Amygdala (tissue), 56 donors: ENCODE measurements at regions not wholly inside any gene's neighbourhood (a gene's known extent, or its start where the extent isn't known, plus 50 kb on each side); places are given as distances from the start of the nearest gene placed in this dataset.
"Not testable (repeated sequence)": the region's sequence is repeated elsewhere in the genome, so short reads cannot be mapped to it uniquely, and the experiment has no call there.

Source experiments
- DNase-seq, 56 donors: peaks; one replicate each; lab custom pipeline; 2025; lab: John Stamatoyannopoulos, UW

GRCh38 chr14:53620890-53621289 lies 335.7 kb downstream of the BMP4 start:
- no peak for DNase-seq

GRCh38 chr14:53620317-53620716 lies 336.3 kb downstream of the BMP4 start:
- DNase-seq = no peak

GRCh38 chr14:53619691-53620231 lies 336.9 kb downstream of the BMP4 start:
- DNase-seq = no peak

- not testable (repeated sequence) for DNase-seq
Observed at GRCh38 chr14:53616536-53616935, 340.1 kb downstream of the BMP4 start.

- no peak for DNase-seq
Observed at GRCh38 chr14:53615252-53615651, 341.4 kb downstream of the BMP4 start.

- DNase-seq = no peak
Observed at GRCh38 chr14:53613404-53614253, 343.0 kb downstream of the BMP4 start.

GRCh38 chr14:53610947-53611346 lies 345.7 kb downstream of the BMP4 start:
- no peak for DNase-seq

- no peak for DNase-seq
Observed at GRCh38 chr14:53609009-53609408, 347.6 kb downstream of the BMP4 start.

- DNase-seq = no peak
Observed at GRCh38 chr14:53608369-53608768, 348.3 kb downstream of the BMP4 start.

GRCh38 chr14:53606203-53606602 lies 350.4 kb downstream of the BMP4 start:
- no peak for DNase-seq

- DNase-seq = no peak
Observed at GRCh38 chr14:53605562-53605961, 351.1 kb downstream of the BMP4 start.

- DNase-seq = no peak
Observed at GRCh38 chr14:53603994-53604393, 352.6 kb downstream of the BMP4 start.

- no peak for DNase-seq
Observed at GRCh38 chr14:53601409-53601808, 355.2 kb downstream of the BMP4 start.

GRCh38 chr14:53599221-53599945 lies 357.2 kb downstream of the BMP4 start:
- no peak for DNase-seq

GRCh38 chr14:53596853-53597525 lies 359.6 kb downstream of the BMP4 start:
- DNase-seq = no peak

GRCh38 chr14:53591816-53592215 lies 364.8 kb downstream of the BMP4 start:
- DNase-seq = no peak

GRCh38 chr14:53581504-53581903 lies 375.1 kb downstream of the BMP4 start:
- DNase-seq = no peak

- DNase-seq = no peak
Observed at GRCh38 chr14:53571641-53572328, 384.8 kb downstream of the BMP4 start.

GRCh38 chr14:53570411-53571387 lies 385.9 kb downstream of the BMP4 start:
- no peak for DNase-seq
